ENCODE measurements at regions not wholly inside any gene's neighbourhood (a gene's known extent, or its start where the extent isn't known, plus 50 kb on each side); places are given as distances from the start of the nearest gene placed in this dataset.

GRCh38 chr9:1231998-1232919 is 182.1 kb downstream of the DMRT2 start:
- peak; percentile 44 for DNase-seq (ENCODE audit: extremely low read depth, low read depth)
- H3K4me3 ChIP-seq (replicated peaks; ENCODE audit: low read depth, low read length): peak overlapping the region; percentile 18
- TF ChIP-seq CTCF (IDR thresholded peaks at IDR 0.05; ENCODE audit: low read depth, low read length, missing control alignments): no peak

- no peak overlapping the region for H3K4me3 ChIP-seq (replicated peaks; ENCODE audit: low read depth, low read length)
- no peak for DNase-seq (ENCODE audit: extremely low read depth, low read depth)
- no peak for TF ChIP-seq CTCF (IDR thresholded peaks at IDR 0.05; ENCODE audit: low read depth, low read length, missing control alignments)
These were observed 183.4 kb downstream of the DMRT2 start for GRCh38 chr9:1233568-1233967.

- no peak for DNase-seq (ENCODE audit: extremely low read depth, low read depth)
- H3K4me3 ChIP-seq (replicated peaks; ENCODE audit: low read depth, low read length): no peak overlapping the region
- no peak for TF ChIP-seq CTCF (IDR thresholded peaks at IDR 0.05; ENCODE audit: low read depth, low read length, missing control alignments)
These were observed 185.5 kb downstream of the DMRT2 start for GRCh38 chr9:1235650-1236049.

- DNase-seq (ENCODE audit: extremely low read depth, low read depth): no peak
- no peak for TF ChIP-seq CTCF (IDR thresholded peaks at IDR 0.05; ENCODE audit: low read depth, low read length, missing control alignments)
- no peak overlapping the region for H3K4me3 ChIP-seq (replicated peaks; ENCODE audit: low read depth, low read length)
These were observed 185.9 kb downstream of the DMRT2 start for GRCh38 chr9:1236061-1236460.

- no peak for TF ChIP-seq CTCF (IDR thresholded peaks at IDR 0.05; ENCODE audit: low read depth, low read length, missing control alignments)
- no peak for DNase-seq (ENCODE audit: extremely low read depth, low read depth)
- no peak overlapping the region for H3K4me3 ChIP-seq (replicated peaks; ENCODE audit: low read depth, low read length)
These were observed 188.2 kb downstream of the DMRT2 start for GRCh38 chr9:1238407-1238806.

- DNase-seq (ENCODE audit: extremely low read depth, low read depth): no peak
- no peak for TF ChIP-seq CTCF (IDR thresholded peaks at IDR 0.05; ENCODE audit: low read depth, low read length, missing control alignments)
- H3K4me3 ChIP-seq (replicated peaks; ENCODE audit: low read depth, low read length): no peak overlapping the region
These were observed 198.6 kb downstream of the DMRT2 start for GRCh38 chr9:1248743-1249142.
